Mucosa of rectum (tissue), 2 donors: ENCODE measurements at regions not wholly inside any gene's neighbourhood (a gene's known extent, or its start where the extent isn't known, plus 50 kb on each side); places are given as distances from the start of the nearest gene placed in this dataset.

Source experiments
- H3K27ac ChIP-seq, 2 donors: one replicate each; pipeline ENCODE4 v1.7.0; 2013; ENCODE audit warnings: inconsistent platforms in 2 of 2, low read depth in 2 of 2, low read length in 2 of 2
- H3K27me3 ChIP-seq, 2 donors: one replicate each; pipeline ENCODE4 v1.7.0; 2013; ENCODE audit warnings: low read length in 2 of 2; ENCODE audit not compliant: control insufficient read depth in 2 of 2, insufficient read depth in 2 of 2
- H3K36me3 ChIP-seq, 2 donors: one replicate each; pipeline ENCODE4 v1.7.0; 2013; ENCODE audit warnings: low read length in 2 of 2; ENCODE audit not compliant: control insufficient read depth in 2 of 2, insufficient read depth in 2 of 2
- H3K4me1 ChIP-seq, 2 donors: one replicate each; pipeline ENCODE4 v1.7.0; 2013; ENCODE audit warnings: low read length in 2 of 2, mild to moderate bottlenecking in 1 of 2; ENCODE audit not compliant: control insufficient read depth in 2 of 2, insufficient read depth in 2 of 2
- H3K4me3 ChIP-seq, 2 donors: one replicate each; pipeline ENCODE4 v1.7.0; 2013; ENCODE audit warnings: low read length in 2 of 2
- H3K9ac ChIP-seq, 2 donors: one replicate each; pipeline ENCODE4 v1.7.0; 2013; ENCODE audit warnings: low read length in 2 of 2, low read depth in 1 of 2, mild to moderate bottlenecking in 1 of 2
- H3K9me3 ChIP-seq, 2 donors: one replicate each; pipeline ENCODE4 v1.7.0; 2013; ENCODE audit warnings: low read length in 2 of 2; ENCODE audit not compliant: control insufficient read depth in 2 of 2
- donor health status: healthy.
- donor health status: Normal muscosa, but diverticular disease.

GRCh38 chr1:222068101-222068500 is 326.2 kb upstream of the DUSP10 start:
- Histone ChIP-seq H3K9me3 (no peaks in the 10 kb centered on the region), H3K27ac (no peak overlapping the region), H3K27me3 (no peaks in the 10 kb centered on the region), H3K4me1 (no peaks in the 10 kb centered on the region), H3K9ac (no peak overlapping the region), H3K4me3 (no peak overlapping the region), H3K36me3 (no peaks in the 10 kb centered on the region)

- Histone ChIP-seq H3K9me3 (no peaks in the 10 kb centered on the region), H3K36me3 (no peaks in the 10 kb centered on the region), H3K27me3 (no peaks in the 10 kb centered on the region), H3K27ac (no peak overlapping the region), H3K9ac (no peak overlapping the region), H3K4me3 (no peak overlapping the region), H3K4me1 (no peaks in the 10 kb centered on the region)
Measured at GRCh38 chr1:222066539-222066938, 324.6 kb upstream of the DUSP10 start.

GRCh38 chr1:222065234-222065633 is 323.3 kb upstream of the DUSP10 start:
- Histone ChIP-seq H3K36me3 (no peaks in the 10 kb centered on the region), H3K4me3 (no peak overlapping the region), H3K27ac (no peak overlapping the region), H3K27me3 (no peaks in the 10 kb centered on the region), H3K9me3 (no peaks in the 10 kb centered on the region), H3K9ac (no peak overlapping the region), H3K4me1 (no peaks in the 10 kb centered on the region)

GRCh38 chr1:222064388-222065211 is 322.7 kb upstream of the DUSP10 start:
- no peak overlapping the region for H3K4me3 ChIP-seq
- H3K4me1 ChIP-seq, result no peaks in the 10 kb centered on the region
- no peak overlapping the region for H3K27ac ChIP-seq
- H3K27me3 ChIP-seq, result no peaks in the 10 kb centered on the region
- H3K9me3 ChIP-seq, result no peaks in the 10 kb centered on the region
- H3K9ac ChIP-seq, result no peak overlapping the region
- no peaks in the 10 kb centered on the region for H3K36me3 ChIP-seq

GRCh38 chr1:222062640-222063039 is 320.8 kb upstream of the DUSP10 start:
- H3K27ac ChIP-seq, result no peak overlapping the region

GRCh38 chr1:222061711-222062359 is 319.9 kb upstream of the DUSP10 start:
- Histone ChIP-seq H3K27ac (no peak overlapping the region), H3K36me3 (no peaks in the 10 kb centered on the region), H3K27me3 (no peaks in the 10 kb centered on the region), H3K9ac (no peak overlapping the region), H3K4me1 (no peaks in the 10 kb centered on the region), H3K4me3 (no peak overlapping the region), H3K9me3 (no peaks in the 10 kb centered on the region)

More at GRCh38 chr1:222062640-222063039, 320.8 kb upstream of the DUSP10 start:
- Histone ChIP-seq H3K9me3 (no peaks in the 10 kb centered on the region), H3K27me3 (no peaks in the 10 kb centered on the region), H3K9ac (no peak overlapping the region), H3K4me1 (no peaks in the 10 kb centered on the region), H3K4me3 (no peak overlapping the region), H3K36me3 (no peaks in the 10 kb centered on the region)

- H3K4me1 ChIP-seq, result no peaks in the 10 kb centered on the region
- H3K36me3 ChIP-seq, result no peaks in the 10 kb centered on the region
- no peak overlapping the region for H3K4me3 ChIP-seq
Measured at GRCh38 chr1:222060210-222060916, 318.5 kb upstream of the DUSP10 start.

GRCh38 chr1:222058249-222058648 is 316.4 kb upstream of the DUSP10 start:
- H3K36me3 ChIP-seq, result no peaks in the 10 kb centered on the region
- H3K4me1 ChIP-seq, result no peaks in the 10 kb centered on the region
- no peak overlapping the region for H3K4me3 ChIP-seq
- no peak overlapping the region for H3K27ac ChIP-seq
- H3K9ac ChIP-seq, result no peak overlapping the region
- H3K9me3 ChIP-seq, result no peaks in the 10 kb centered on the region
- no peaks in the 10 kb centered on the region for H3K27me3 ChIP-seq

More at GRCh38 chr1:222060210-222060916, 318.5 kb upstream of the DUSP10 start:
- Histone ChIP-seq H3K27me3 (no peaks in the 10 kb centered on the region), H3K27ac (no peak overlapping the region), H3K9me3 (no peaks in the 10 kb centered on the region), H3K9ac (no peak overlapping the region)

GRCh38 chr1:222057162-222057561 is 315.3 kb upstream of the DUSP10 start:
- no peaks in the 10 kb centered on the region for H3K36me3 ChIP-seq
- no peak overlapping the region for H3K9ac ChIP-seq
- no peaks in the 10 kb centered on the region for H3K9me3 ChIP-seq
- no peaks in the 10 kb centered on the region for H3K4me1 ChIP-seq
- no peak overlapping the region for H3K27ac ChIP-seq
- no peak overlapping the region for H3K4me3 ChIP-seq
- no peaks in the 10 kb centered on the region for H3K27me3 ChIP-seq

- Histone ChIP-seq H3K4me1 (no peaks in the 10 kb centered on the region), H3K9me3 (no peaks in the 10 kb centered on the region), H3K27me3 (no peaks in the 10 kb centered on the region), H3K27ac (no peak overlapping the region), H3K4me3 (no peak overlapping the region), H3K9ac (no peak overlapping the region), H3K36me3 (no peaks in the 10 kb centered on the region)
Measured at GRCh38 chr1:222054416-222054815, 312.5 kb upstream of the DUSP10 start.
